ENCODE measurements at regions not wholly inside any gene's neighbourhood (a gene's known extent, or its start where the extent isn't known, plus 50 kb on each side); places are given as distances from the start of the nearest gene placed in this dataset.

- no peak for DNase-seq
Measured at GRCh38 chr11:69380451-69380901, 86.5 kb downstream of the MYEOV start.

GRCh38 chr11:69380921-69381581 is 87.1 kb downstream of the MYEOV start:
- no peak for DNase-seq

- DNase-seq = no peak
Measured at GRCh38 chr11:69381681-69382130, 87.8 kb downstream of the MYEOV start.

GRCh38 chr11:69382131-69383128 is 88.5 kb downstream of the MYEOV start:
- DNase-seq = peak in 1 of 2 experiments; percentile 19

- DNase-seq = no peak
Measured at GRCh38 chr11:69383372-69384250, 89.7 kb downstream of the MYEOV start.

- DNase-seq = no peak
Measured at GRCh38 chr11:69384251-69385143, 90.5 kb downstream of the MYEOV start.

- no peak for DNase-seq
Measured at GRCh38 chr11:69385144-69385820, 91.3 kb downstream of the MYEOV start.

GRCh38 chr11:69385832-69386427 is 92.0 kb downstream of the MYEOV start:
- no peak for DNase-seq

GRCh38 chr11:69386594-69387408 is 92.8 kb downstream of the MYEOV start:
- no peak for DNase-seq

GRCh38 chr11:69387409-69387885 is 93.5 kb downstream of the MYEOV start:
- no peak for DNase-seq

- no peak for DNase-seq
Measured at GRCh38 chr11:69388210-69388609, 93.3 kb upstream of the LINC01488 start.

- no peak for DNase-seq
Measured at GRCh38 chr11:69388661-69389060, 92.8 kb upstream of the LINC01488 start.

GRCh38 chr11:69390561-69390960 is 90.9 kb upstream of the LINC01488 start:
- no peak for DNase-seq

- no peak for DNase-seq
Measured at GRCh38 chr11:69391192-69392103, 90.0 kb upstream of the LINC01488 start.

- DNase-seq = no peak
Measured at GRCh38 chr11:69392104-69392653, 89.3 kb upstream of the LINC01488 start.

GRCh38 chr11:69393178-69393832 is 88.2 kb upstream of the LINC01488 start:
- DNase-seq = no peak

- DNase-seq = no peak
Measured at GRCh38 chr11:69393865-69394233, 87.6 kb upstream of the LINC01488 start.

All from NCI-H187 (cell line).